ENCODE measurements at regions not wholly inside any gene's neighbourhood (a gene's known extent, or its start where the extent isn't known, plus 50 kb on each side); places are given as distances from the start of the nearest gene placed in this dataset.

DNA sequence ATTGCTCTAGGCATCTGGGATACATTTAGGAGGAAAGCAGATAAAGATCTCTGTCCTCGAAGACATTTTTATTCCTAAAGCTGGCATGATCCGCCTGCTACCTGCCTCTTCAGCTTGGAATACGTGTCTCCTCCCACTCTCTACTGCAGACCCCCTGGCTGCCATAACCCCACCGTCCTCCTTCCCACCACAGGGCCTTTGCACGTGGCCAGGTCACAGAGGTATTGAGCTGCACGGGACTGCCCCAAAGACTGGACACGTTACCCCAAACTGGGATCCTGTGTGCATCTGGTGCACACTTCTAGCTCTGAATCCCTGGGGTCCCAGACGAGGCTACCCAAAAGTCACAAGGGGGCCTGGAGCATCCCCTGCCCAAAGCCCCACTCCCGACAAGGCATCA, 351.2 kb upstream of the EEF2KMT start:
- 90 to 91% methylated on average over 9 of the region's 9 CpGs for WGBS, 2 experiments
- Histone ChIP-seq H3K4me3 (ENCODE audit: insufficient read depth, low read depth, low read length) (no peak overlapping the region), H3K27ac (ENCODE audit: insufficient read depth, low read depth, low read length, poor library complexity, severe bottlenecking) (no peak overlapping the region), H3K4me1 (ENCODE audit: control insufficient read depth, insufficient read depth, low read length) (peaks cover 9% of the 10 kb centered on the region), H3K9me3 (ENCODE audit: control insufficient read depth, low read length) (no peaks in the 10 kb centered on the region), H3K36me3 (ENCODE audit: control insufficient read depth, insufficient read depth, low read length) (no peaks in the 10 kb centered on the region), H3K27me3 (ENCODE audit: control insufficient read depth, insufficient read depth, low read length, poor library complexity, severe bottlenecking) (peaks cover 12% of the 10 kb centered on the region)

DNA sequence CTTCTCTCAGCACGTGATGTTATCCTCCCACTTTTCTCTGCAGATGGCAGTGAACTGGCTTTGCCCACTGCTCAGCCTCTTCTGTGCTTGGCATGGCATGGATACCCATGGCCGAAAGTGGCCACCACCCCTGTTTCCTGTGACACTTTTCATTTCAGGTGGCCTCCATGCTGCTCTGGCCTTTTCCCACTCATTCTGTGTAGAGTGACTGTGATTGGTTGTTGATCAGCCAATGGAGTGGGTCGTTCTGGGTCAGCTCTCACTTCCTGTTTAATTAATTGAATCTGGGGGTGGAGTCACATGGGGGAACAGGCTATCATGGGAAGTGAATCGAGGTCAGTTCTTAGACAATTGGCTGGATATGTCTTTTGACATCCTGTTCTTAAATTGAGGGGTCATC, 350.1 kb upstream of the EEF2KMT start:
- Histone ChIP-seq H3K36me3 (ENCODE audit: control insufficient read depth, insufficient read depth, low read length) (no peaks in the 10 kb centered on the region), H3K4me3 (ENCODE audit: insufficient read depth, low read depth, low read length) (no peak overlapping the region), H3K27ac (ENCODE audit: insufficient read depth, low read depth, low read length, poor library complexity, severe bottlenecking) (no peak overlapping the region), H3K4me1 (ENCODE audit: control insufficient read depth, insufficient read depth, low read length) (peaks cover 9% of the 10 kb centered on the region), H3K27me3 (ENCODE audit: control insufficient read depth, insufficient read depth, low read length, poor library complexity, severe bottlenecking) (peaks cover 12% of the 10 kb centered on the region), H3K9me3 (ENCODE audit: control insufficient read depth, low read length) (no peaks in the 10 kb centered on the region)
- 92 to 93% methylated on average over 4 of the region's 4 CpGs for WGBS, 2 experiments

DNA sequence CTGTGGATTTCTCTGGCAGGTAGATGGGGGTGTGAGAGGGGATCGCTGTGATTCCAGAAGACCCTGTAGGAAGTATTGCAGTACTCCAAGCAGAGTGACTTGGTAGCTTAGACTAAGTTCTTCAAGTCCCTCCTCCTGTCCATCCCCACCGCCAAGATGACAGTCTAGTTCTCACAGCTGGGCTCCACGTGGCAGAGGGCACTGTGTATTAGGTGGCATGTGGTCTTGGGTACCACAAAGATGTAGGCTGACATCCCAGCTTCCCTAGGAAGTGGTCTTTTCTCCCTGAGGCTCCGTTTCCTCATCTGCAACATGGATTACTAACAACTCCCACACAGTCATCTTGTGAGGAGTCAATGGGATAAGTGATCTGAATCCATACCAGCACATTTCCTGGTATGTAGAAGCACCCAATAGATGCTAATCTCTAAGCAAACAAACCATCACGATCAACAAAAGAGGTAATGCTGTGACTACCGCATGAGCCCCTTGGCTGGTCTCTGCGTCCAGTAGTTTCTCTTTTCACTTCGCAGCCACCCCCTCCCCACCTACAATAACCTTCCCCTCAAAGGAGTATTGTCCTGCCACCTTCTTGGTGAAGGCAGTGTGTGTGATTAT, 349.1 kb upstream of the EEF2KMT start:
- H3K27me3 ChIP-seq (ENCODE audit: control insufficient read depth, insufficient read depth, low read length, poor library complexity, severe bottlenecking), result peaks cover 8% of the 10 kb centered on the region
- H3K9me3 ChIP-seq (ENCODE audit: control insufficient read depth, low read length), result no peaks in the 10 kb centered on the region
- no peak overlapping the region for H3K4me3 ChIP-seq (ENCODE audit: insufficient read depth, low read depth, low read length)
- H3K4me1 ChIP-seq (ENCODE audit: control insufficient read depth, insufficient read depth, low read length), result peaks cover 9% of the 10 kb centered on the region
- 48 to 60% methylated on average over 8 of the region's 8 CpGs for WGBS, 2 experiments
- H3K36me3 ChIP-seq (ENCODE audit: control insufficient read depth, insufficient read depth, low read length), result no peaks in the 10 kb centered on the region
- H3K27ac ChIP-seq (ENCODE audit: insufficient read depth, low read depth, low read length, poor library complexity, severe bottlenecking), result no peak overlapping the region

DNA sequence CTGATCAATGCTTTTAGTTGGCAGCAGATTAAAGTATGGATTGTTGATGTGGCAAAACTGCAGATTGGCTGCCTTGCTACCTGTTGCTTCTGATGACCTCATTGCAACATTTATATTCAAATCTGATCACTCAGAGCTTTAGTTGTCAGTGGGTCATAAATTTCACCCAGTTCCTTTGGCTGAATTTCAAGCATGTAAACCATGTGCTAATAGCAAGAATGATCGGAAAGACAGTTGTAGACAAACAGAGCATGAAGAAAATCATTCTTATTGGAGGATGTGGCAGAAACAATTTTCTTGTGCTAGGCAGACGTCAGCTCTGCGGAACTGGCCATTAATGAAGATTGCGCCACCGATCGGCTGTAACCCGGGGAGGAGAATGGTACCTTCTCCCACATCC, 346.6 kb upstream of the EEF2KMT start:
- Histone ChIP-seq H3K4me1 (ENCODE audit: control insufficient read depth, insufficient read depth, low read length) (no peaks in the 10 kb centered on the region), H3K9me3 (ENCODE audit: control insufficient read depth, low read length) (no peaks in the 10 kb centered on the region), H3K36me3 (ENCODE audit: control insufficient read depth, insufficient read depth, low read length) (no peaks in the 10 kb centered on the region), H3K4me3 (ENCODE audit: insufficient read depth, low read depth, low read length) (no peak overlapping the region), H3K27me3 (ENCODE audit: control insufficient read depth, insufficient read depth, low read length, poor library complexity, severe bottlenecking) (no peaks in the 10 kb centered on the region), H3K27ac (ENCODE audit: insufficient read depth, low read depth, low read length, poor library complexity, severe bottlenecking) (no peak overlapping the region)
- 93 to 95% methylated on average over 7 of the region's 7 CpGs for WGBS, 2 experiments

DNA sequence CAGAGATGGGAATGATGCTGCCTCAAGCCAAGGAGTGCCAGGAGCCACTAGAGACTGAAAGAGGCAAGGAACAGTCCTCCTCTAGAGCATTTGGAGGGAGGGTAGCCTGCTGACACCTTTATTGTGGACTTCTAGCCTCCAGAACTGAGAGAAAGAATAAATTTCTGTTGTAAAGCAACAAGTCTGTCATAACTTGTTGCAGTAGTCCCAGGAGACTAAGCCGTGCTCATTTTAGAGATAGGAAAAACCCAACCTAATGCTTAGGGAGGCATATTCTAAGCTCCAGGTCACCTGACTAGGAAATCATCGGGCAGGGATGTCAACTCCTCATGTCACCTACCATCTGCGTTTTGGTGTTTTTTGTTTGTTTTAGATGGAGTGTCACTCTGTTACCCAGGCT, 345.4 kb upstream of the EEF2KMT start:
- Histone ChIP-seq H3K27ac (ENCODE audit: insufficient read depth, low read depth, low read length, poor library complexity, severe bottlenecking) (no peak overlapping the region), H3K4me1 (ENCODE audit: control insufficient read depth, insufficient read depth, low read length) (no peaks in the 10 kb centered on the region), H3K4me3 (ENCODE audit: insufficient read depth, low read depth, low read length) (no peak overlapping the region), H3K36me3 (ENCODE audit: control insufficient read depth, insufficient read depth, low read length) (no peaks in the 10 kb centered on the region), H3K9me3 (ENCODE audit: control insufficient read depth, low read length) (no peaks in the 10 kb centered on the region), H3K27me3 (ENCODE audit: control insufficient read depth, insufficient read depth, low read length, poor library complexity, severe bottlenecking) (no peaks in the 10 kb centered on the region)
- 83 to 92% methylated on average over 3 of the region's 3 CpGs for WGBS, 2 experiments

DNA sequence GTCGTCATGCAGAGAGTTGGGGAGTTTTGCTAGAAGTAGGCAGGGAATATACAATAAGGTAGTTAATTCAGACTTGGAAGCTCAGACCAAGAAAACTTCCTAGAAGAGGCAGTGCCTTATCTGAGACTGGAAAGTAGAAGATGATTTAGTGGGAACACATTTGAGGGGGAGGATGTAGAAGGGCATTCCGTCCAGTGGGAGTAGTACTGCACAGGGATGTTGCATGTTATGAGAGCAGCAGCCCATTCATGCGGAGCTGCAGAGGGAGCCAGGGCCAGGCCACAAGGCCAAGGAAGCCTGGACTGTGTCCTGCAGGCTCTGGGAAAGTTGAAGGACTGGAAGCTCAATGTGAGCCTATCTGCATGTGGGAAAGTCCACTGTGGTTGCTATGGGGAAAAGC, 344.5 kb upstream of the EEF2KMT start:
- Histone ChIP-seq H3K4me3 (ENCODE audit: insufficient read depth, low read depth, low read length) (no peak overlapping the region), H3K36me3 (ENCODE audit: control insufficient read depth, insufficient read depth, low read length) (no peaks in the 10 kb centered on the region), H3K27ac (ENCODE audit: insufficient read depth, low read depth, low read length, poor library complexity, severe bottlenecking) (no peak overlapping the region), H3K9me3 (ENCODE audit: control insufficient read depth, low read length) (no peaks in the 10 kb centered on the region), H3K27me3 (ENCODE audit: control insufficient read depth, insufficient read depth, low read length, poor library complexity, severe bottlenecking) (no peaks in the 10 kb centered on the region), H3K4me1 (ENCODE audit: control insufficient read depth, insufficient read depth, low read length) (no peaks in the 10 kb centered on the region)
- 90 to 94% methylated on average over 3 of the region's 3 CpGs for WGBS, 2 experiments

DNA sequence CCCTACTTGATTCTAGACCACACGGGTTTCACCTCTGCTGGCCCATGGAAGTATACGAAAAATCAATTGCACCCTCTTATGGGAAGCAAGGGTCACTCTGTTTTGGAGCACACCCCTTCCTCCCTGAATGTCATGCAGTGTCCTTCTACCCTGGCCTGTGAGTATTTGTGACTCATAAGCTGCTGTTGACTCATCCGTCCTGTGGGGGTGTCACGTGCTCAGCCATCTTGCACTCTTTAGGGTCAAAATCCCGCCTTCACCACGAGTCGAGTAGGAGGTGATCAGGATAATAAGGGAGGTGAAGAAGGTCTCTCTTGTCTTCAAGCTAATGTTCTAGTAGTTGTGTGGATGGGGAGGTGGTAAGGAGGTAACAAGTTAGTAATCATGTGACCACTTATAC, 341.0 kb upstream of the EEF2KMT start:
- no peak overlapping the region for H3K4me3 ChIP-seq (ENCODE audit: insufficient read depth, low read depth, low read length)
- no peaks in the 10 kb centered on the region for H3K4me1 ChIP-seq (ENCODE audit: control insufficient read depth, insufficient read depth, low read length)
- H3K27ac ChIP-seq (ENCODE audit: insufficient read depth, low read depth, low read length, poor library complexity, severe bottlenecking), result no peak overlapping the region
- H3K27me3 ChIP-seq (ENCODE audit: control insufficient read depth, insufficient read depth, low read length, poor library complexity, severe bottlenecking), result no peaks in the 10 kb centered on the region
- H3K36me3 ChIP-seq (ENCODE audit: control insufficient read depth, insufficient read depth, low read length), result no peaks in the 10 kb centered on the region
- 92 to 94% methylated on average over 7 of the region's 7 CpGs for WGBS, 2 experiments
- no peaks in the 10 kb centered on the region for H3K9me3 ChIP-seq (ENCODE audit: control insufficient read depth, low read length)

DNA sequence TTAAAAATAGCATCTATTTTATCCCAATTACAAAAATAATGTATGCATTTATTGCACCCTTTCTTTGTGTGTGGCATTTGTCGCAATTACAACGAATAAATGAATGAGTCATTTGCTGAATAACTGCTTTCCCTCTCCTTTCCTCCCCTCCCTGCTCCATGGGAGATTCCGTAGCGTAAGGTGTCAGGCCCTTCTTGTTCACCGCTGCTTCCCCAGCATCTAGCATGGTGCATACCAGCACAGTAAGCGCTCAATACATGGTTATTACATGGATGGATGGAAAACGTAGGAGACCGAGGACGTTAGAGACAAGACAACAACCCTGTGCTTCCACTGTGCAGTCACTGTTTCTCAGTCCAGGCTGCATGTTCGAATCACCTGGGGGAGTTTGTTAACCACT, 336.0 kb upstream of the EEF2KMT start:
- Histone ChIP-seq H3K27me3 (ENCODE audit: control insufficient read depth, insufficient read depth, low read length, poor library complexity, severe bottlenecking) (no peaks in the 10 kb centered on the region), H3K4me1 (ENCODE audit: control insufficient read depth, insufficient read depth, low read length) (peaks cover 9% of the 10 kb centered on the region), H3K27ac (ENCODE audit: insufficient read depth, low read depth, low read length, poor library complexity, severe bottlenecking) (no peak overlapping the region), H3K36me3 (ENCODE audit: control insufficient read depth, insufficient read depth, low read length) (no peaks in the 10 kb centered on the region), H3K4me3 (ENCODE audit: insufficient read depth, low read depth, low read length) (no peak overlapping the region), H3K9me3 (ENCODE audit: control insufficient read depth, low read length) (no peaks in the 10 kb centered on the region)
- 72 to 76% methylated on average over 10 of the region's 10 CpGs for WGBS, 2 experiments

DNA sequence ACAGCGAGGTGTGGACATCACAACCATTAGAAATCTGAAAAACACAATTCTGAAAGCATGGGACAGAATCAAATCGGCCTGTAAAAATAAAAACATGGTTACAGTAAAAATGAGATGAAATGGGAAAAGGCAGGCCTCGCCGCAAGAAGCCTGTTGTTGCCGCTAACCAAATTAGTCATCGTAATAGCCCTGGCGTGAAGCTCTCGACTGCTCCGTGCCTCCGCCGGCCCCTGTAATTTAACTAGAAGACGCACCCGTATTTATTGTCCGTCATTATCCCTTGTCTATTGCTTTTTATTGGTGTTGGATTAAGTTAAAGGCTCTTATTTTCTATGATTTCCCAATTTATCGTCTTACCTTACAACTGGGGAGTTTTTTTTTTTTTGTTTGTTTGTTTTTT, 334.6 kb upstream of the EEF2KMT start:
- H3K27me3 ChIP-seq (ENCODE audit: control insufficient read depth, insufficient read depth, low read length, poor library complexity, severe bottlenecking), result no peaks in the 10 kb centered on the region
- H3K4me3 ChIP-seq (ENCODE audit: insufficient read depth, low read depth, low read length), result no peak overlapping the region
- peaks cover 9% of the 10 kb centered on the region for H3K4me1 ChIP-seq (ENCODE audit: control insufficient read depth, insufficient read depth, low read length)
- 91 to 94% methylated on average over 14 of the region's 15 CpGs for WGBS, 2 experiments
- no peaks in the 10 kb centered on the region for H3K9me3 ChIP-seq (ENCODE audit: control insufficient read depth, low read length)
- no peaks in the 10 kb centered on the region for H3K36me3 ChIP-seq (ENCODE audit: control insufficient read depth, insufficient read depth, low read length)
- H3K27ac ChIP-seq (ENCODE audit: insufficient read depth, low read depth, low read length, poor library complexity, severe bottlenecking), result no peak overlapping the region

DNA sequence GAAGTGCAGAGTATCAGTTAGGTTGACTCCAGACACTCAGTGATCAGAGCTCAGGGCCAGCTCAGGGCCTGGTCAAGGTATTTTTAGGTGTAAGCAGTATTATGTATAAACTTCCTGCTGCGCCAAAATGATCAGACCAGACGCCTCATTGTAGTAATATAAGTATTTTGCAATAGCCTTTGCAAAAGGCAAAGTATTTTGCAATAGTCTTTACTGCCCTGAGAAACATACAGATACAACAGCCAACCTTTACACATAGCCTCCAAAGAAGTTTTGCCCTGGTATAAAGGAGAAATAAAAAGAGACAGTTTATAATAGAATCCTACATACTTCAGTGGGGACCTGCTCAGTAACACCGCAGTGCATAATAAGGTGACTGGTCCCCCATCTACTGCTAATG, 333.0 kb upstream of the EEF2KMT start:
- Histone ChIP-seq H3K27ac (ENCODE audit: insufficient read depth, low read depth, low read length, poor library complexity, severe bottlenecking) (no peak overlapping the region), H3K4me1 (ENCODE audit: control insufficient read depth, insufficient read depth, low read length) (peaks cover 9% of the 10 kb centered on the region), H3K9me3 (ENCODE audit: control insufficient read depth, low read length) (no peaks in the 10 kb centered on the region), H3K4me3 (ENCODE audit: insufficient read depth, low read depth, low read length) (no peak overlapping the region), H3K27me3 (ENCODE audit: control insufficient read depth, insufficient read depth, low read length, poor library complexity, severe bottlenecking) (no peaks in the 10 kb centered on the region), H3K36me3 (ENCODE audit: control insufficient read depth, insufficient read depth, low read length) (no peaks in the 10 kb centered on the region)
- 95 to 96% methylated on average over 2 to 3 of the region's 3 CpGs for WGBS, 2 experiments

DNA sequence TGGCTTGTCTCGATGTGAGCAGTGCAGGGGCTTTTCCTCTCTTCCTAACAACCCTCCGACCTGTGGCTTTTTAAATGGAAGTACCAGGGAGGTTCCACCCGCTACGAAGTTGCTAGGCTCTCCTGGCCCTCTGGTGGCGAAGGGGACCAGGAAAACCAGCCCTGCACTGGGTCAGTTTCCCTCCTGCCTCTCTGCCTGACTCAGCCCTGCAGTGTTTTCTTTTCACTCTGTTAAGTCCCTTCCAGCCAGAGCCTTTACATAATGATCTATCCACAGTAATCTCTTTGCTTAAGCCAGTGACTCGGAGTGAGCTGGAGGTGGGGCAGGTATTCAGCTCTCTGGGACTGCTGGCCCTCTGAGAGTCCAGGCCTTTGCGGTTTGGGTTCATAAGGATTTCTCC, 331.3 kb upstream of the EEF2KMT start:
- WGBS, 2 experiments, result 26 to 32% methylated on average over 7 of the region's 7 CpGs
- no peak overlapping the region for H3K27ac ChIP-seq (ENCODE audit: insufficient read depth, low read depth, low read length, poor library complexity, severe bottlenecking)
- H3K36me3 ChIP-seq (ENCODE audit: control insufficient read depth, insufficient read depth, low read length), result no peaks in the 10 kb centered on the region
- H3K4me3 ChIP-seq (ENCODE audit: insufficient read depth, low read depth, low read length), result no peak overlapping the region
- H3K9me3 ChIP-seq (ENCODE audit: control insufficient read depth, low read length), result no peaks in the 10 kb centered on the region
- H3K4me1 ChIP-seq (ENCODE audit: control insufficient read depth, insufficient read depth, low read length), result peaks cover 9% of the 10 kb centered on the region
- no peaks in the 10 kb centered on the region for H3K27me3 ChIP-seq (ENCODE audit: control insufficient read depth, insufficient read depth, low read length, poor library complexity, severe bottlenecking)
